ENCODE measurements at regions not wholly inside any gene's neighbourhood (a gene's known extent, or its start where the extent isn't known, plus 50 kb on each side); places are given as distances from the start of the nearest gene placed in this dataset.

- TF ChIP-seq CTCF (IDR thresholded peaks at IDR 0.05) (no peak), POLR2A (IDR thresholded peaks at IDR 0.05) (no peak)
Observed at GRCh38 chr6:16995511-16996250, 106.2 kb upstream of the STMND1 start.

Data from adrenal gland (tissue), 5 donors.